ENCODE measurements at regions not wholly inside any gene's neighbourhood (a gene's known extent, or its start where the extent isn't known, plus 50 kb on each side); places are given as distances from the start of the nearest gene placed in this dataset.

GRCh38 chr3:30962084-30962483 lies 67.6 kb upstream of the GADL1 start:
- Mint-ChIP-seq H3K4me1 (ENCODE audit: low read depth) (peaks cover 2% of the 10 kb centered on the region), H3K9me3 (no peaks in the 10 kb centered on the region), H3K27me3 (no peaks in the 10 kb centered on the region), H3K4me3 (no peak overlapping the region), H3K27ac (no peak overlapping the region), H3K36me3 (ENCODE audit: low read depth) (no peaks in the 10 kb centered on the region)
- no peak for DNase-seq
- ChIA-PET CTCF (no interaction called here), POLR2A (no interaction called here)
- intact Hi-C loops (cut with micrococcal nuclease): no loop called here
- TF ChIP-seq CTCF (IDR thresholded peaks at IDR 0.05): no peak
- no peak for ATAC-seq

- peaks cover 2% of the 10 kb centered on the region for H3K4me1 Mint-ChIP-seq (ENCODE audit: low read depth)
- ATAC-seq: no peak
- no peak overlapping the region for H3K4me3 Mint-ChIP-seq
- intact Hi-C loops (cut with micrococcal nuclease): no loop called here
- no peaks in the 10 kb centered on the region for H3K36me3 Mint-ChIP-seq (ENCODE audit: low read depth)
- no peak overlapping the region for H3K27ac Mint-ChIP-seq
- H3K27me3 Mint-ChIP-seq: no peaks in the 10 kb centered on the region
- CTCF ChIA-PET: no interaction called here
- no peak for DNase-seq
- POLR2A ChIA-PET: no interaction called here
- H3K9me3 Mint-ChIP-seq: no peaks in the 10 kb centered on the region
- TF ChIP-seq CTCF (IDR thresholded peaks at IDR 0.05): no peak
These were observed 68.0 kb upstream of the GADL1 start for GRCh38 chr3:30962493-30962892.

- Mint-ChIP-seq H3K4me3 (no peak overlapping the region), H3K27ac (no peak overlapping the region), H3K4me1 (ENCODE audit: low read depth) (peaks cover 2% of the 10 kb centered on the region), H3K27me3 (peaks cover 3% of the 10 kb centered on the region), H3K36me3 (ENCODE audit: low read depth) (no peaks in the 10 kb centered on the region), H3K9me3 (no peaks in the 10 kb centered on the region)
- POLR2A ChIA-PET: no interaction called here
- CTCF ChIA-PET: no interaction called here
- DNase-seq: no peak
- no peak for ATAC-seq
- intact Hi-C loops (cut with micrococcal nuclease): no loop called here
- no peak for TF ChIP-seq CTCF (IDR thresholded peaks at IDR 0.05)
These were observed 68.8 kb upstream of the GADL1 start for GRCh38 chr3:30963223-30963722.

GRCh38 chr3:30964612-30965011 lies 70.2 kb upstream of the GADL1 start:
- no peaks in the 10 kb centered on the region for H3K9me3 Mint-ChIP-seq
- ChIA-PET CTCF (no interaction called here), POLR2A (no interaction called here)
- intact Hi-C loops (cut with micrococcal nuclease): no loop called here
- ATAC-seq: peak; percentile 96
- DNase-seq: peak; percentile 44
- no peak overlapping the region for H3K4me3 Mint-ChIP-seq
- H3K27me3 Mint-ChIP-seq: peaks cover 3% of the 10 kb centered on the region
- H3K4me1 Mint-ChIP-seq (ENCODE audit: low read depth): peaks cover 2% of the 10 kb centered on the region
- no peak overlapping the region for H3K27ac Mint-ChIP-seq
- no peaks in the 10 kb centered on the region for H3K36me3 Mint-ChIP-seq (ENCODE audit: low read depth)
- TF ChIP-seq CTCF (IDR thresholded peaks at IDR 0.05): no peak

- H3K27ac Mint-ChIP-seq: no peak overlapping the region
- H3K27me3 Mint-ChIP-seq: peaks cover 3% of the 10 kb centered on the region
- no peak overlapping the region for H3K4me3 Mint-ChIP-seq
- ChIA-PET POLR2A (no interaction called here), CTCF (interaction anchor here (1.5 kb wide), 1 partner anchor 33 kb away, joined by 3 read pairs; no protein-coding TSS in a partner anchor)
- no peak for TF ChIP-seq CTCF (IDR thresholded peaks at IDR 0.05)
- ATAC-seq (no peak), DNase-seq (no peak)
- intact Hi-C loops (cut with micrococcal nuclease): no loop called here
- H3K36me3 Mint-ChIP-seq (ENCODE audit: low read depth): no peaks in the 10 kb centered on the region
- H3K9me3 Mint-ChIP-seq: no peaks in the 10 kb centered on the region
- H3K4me1 Mint-ChIP-seq (ENCODE audit: low read depth): peaks cover 2% of the 10 kb centered on the region
These were observed 72.4 kb upstream of the GADL1 start for GRCh38 chr3:30966896-30967295.
